ENCODE measurements at regions not wholly inside any gene's neighbourhood (a gene's known extent, or its start where the extent isn't known, plus 50 kb on each side); places are given as distances from the start of the nearest gene placed in this dataset.
"Not testable (repeated sequence)": the region's sequence is repeated elsewhere in the genome, so short reads cannot be mapped to it uniquely, and the experiment has no call there.

GRCh38 chr5:86709157-86709881, 91.6 kb downstream of the COX7C start:
- intact Hi-C loops (cut with micrococcal nuclease; ENCODE audit: unreplicated experiment), result no loop called here
- Histone ChIP-seq H3K27me3 (ENCODE audit: control insufficient read depth, insufficient read depth, low read length) (no peaks in the 10 kb centered on the region), H3K36me3 (ENCODE audit: control insufficient read depth, insufficient read depth, low read length) (no peaks in the 10 kb centered on the region), H3K27ac (ENCODE audit: low read length) (no peak overlapping the region), H3K4me1 (ENCODE audit: control insufficient read depth, insufficient read depth, low read length) (no peaks in the 10 kb centered on the region), H3K4me3 (ENCODE audit: low read depth in 2 of 2, low read length in 2 of 2) (no peak overlapping the region), H3K9me3 (ENCODE audit: control insufficient read depth, insufficient read depth, low read depth, low read length) (no peaks in the 10 kb centered on the region)
- in situ Hi-C loops (cut with HindIII; ENCODE audit: low pct_unique_long_range_greater_than_20kb, low sequenced_read_pairs), result no loop called here
- POLR2A ChIA-PET, result no interaction called here
- no TSS peak for BruUV-seq (replicated peaks)
- CTCF ChIA-PET, result no interaction called here
- no peak for ATAC-seq
- TF ChIP-seq POLR2AphosphoS5 (IDR thresholded peaks at IDR 0.05; ENCODE audit: low read depth, low read length), result no peak
- TF ChIP-seq CTCF (IDR thresholded peaks at IDR 0.05), result no peak
- TF ChIP-seq SIN3A (IDR thresholded peaks at IDR 0.05; ENCODE audit: borderline replicate concordance, insufficient read depth, low read depth, low read length), result no peak
- no peak for TF ChIP-seq TCF7L2 (IDR thresholded peaks at IDR 0.05; ENCODE audit: low read depth, low read length)
- TF ChIP-seq REST (IDR thresholded peaks at IDR 0.05; ENCODE audit: insufficient read depth in 1 of 2, low read depth in 2 of 2, low read length in 1 of 2), result no peak
- no peak for DNase-seq (ENCODE audit: low read depth, low spot score)

GRCh38 chr5:86716121-86716520, 98.4 kb downstream of the COX7C start:
- POLR2A ChIA-PET, result no interaction called here
- no peak for ATAC-seq
- no TSS peak for BruUV-seq (replicated peaks)
- Histone ChIP-seq H3K4me3 (ENCODE audit: low read depth in 2 of 2, low read length in 2 of 2) (no peak overlapping the region), H3K4me1 (ENCODE audit: control insufficient read depth, insufficient read depth, low read length) (no peaks in the 10 kb centered on the region), H3K9me3 (ENCODE audit: control insufficient read depth, insufficient read depth, low read depth, low read length) (no peaks in the 10 kb centered on the region), H3K36me3 (ENCODE audit: control insufficient read depth, insufficient read depth, low read length) (no peaks in the 10 kb centered on the region), H3K27ac (ENCODE audit: low read length) (no peak overlapping the region), H3K27me3 (ENCODE audit: control insufficient read depth, insufficient read depth, low read length) (no peaks in the 10 kb centered on the region)
- CTCF ChIA-PET, result no interaction called here
- no peak for DNase-seq (ENCODE audit: low read depth, low spot score)
- in situ Hi-C loops (cut with HindIII; ENCODE audit: low pct_unique_long_range_greater_than_20kb, low sequenced_read_pairs), result no loop called here
- TF ChIP-seq SIN3A (IDR thresholded peaks at IDR 0.05; ENCODE audit: borderline replicate concordance, insufficient read depth, low read depth, low read length), result no peak
- TF ChIP-seq REST (IDR thresholded peaks at IDR 0.05; ENCODE audit: insufficient read depth in 1 of 2, low read depth in 2 of 2, low read length in 1 of 2), result no peak
- no peak for TF ChIP-seq TCF7L2 (IDR thresholded peaks at IDR 0.05; ENCODE audit: low read depth, low read length)
- no peak for TF ChIP-seq POLR2AphosphoS5 (IDR thresholded peaks at IDR 0.05; ENCODE audit: low read depth, low read length)
- no peak for TF ChIP-seq CTCF (IDR thresholded peaks at IDR 0.05)
- intact Hi-C loops (cut with micrococcal nuclease; ENCODE audit: unreplicated experiment), result no loop called here

GRCh38 chr5:86731319-86732117, 113.8 kb downstream of the COX7C start:
- BruUV-seq (replicated peaks); H3K4me1 ChIP-seq (ENCODE audit: control insufficient read depth, insufficient read depth, low read length); H3K36me3 ChIP-seq (ENCODE audit: control insufficient read depth, insufficient read depth, low read length); H3K27me3 ChIP-seq (ENCODE audit: control insufficient read depth, insufficient read depth, low read length); H3K27ac ChIP-seq (ENCODE audit: low read length); POLR2A ChIA-PET; H3K9me3 ChIP-seq (ENCODE audit: control insufficient read depth, insufficient read depth, low read depth, low read length); in situ Hi-C loops (cut with HindIII; ENCODE audit: low pct_unique_long_range_greater_than_20kb, low sequenced_read_pairs); H3K4me3 ChIP-seq (ENCODE audit: low read depth in 2 of 2, low read length in 2 of 2); ATAC-seq; CTCF ChIA-PET; intact Hi-C loops (cut with micrococcal nuclease; ENCODE audit: unreplicated experiment); DNase-seq (ENCODE audit: low read depth, low spot score): not testable (repeated sequence)
